Stimulated activated CD8-positive, alpha-beta memory T cell treated with anti-CD3 and anti-CD28 coated beads, Interleukin-7, amount 100 ng/mL, for 24 hours (primary cell): ENCODE measurements at regions not wholly inside any gene's neighbourhood (a gene's known extent, or its start where the extent isn't known, plus 50 kb on each side); places are given as distances from the start of the nearest gene placed in this dataset.

Source experiments
- DNase-seq: peaks from one replicate; pipeline ENCODE4 v3.0.0-alpha.2; 2020; ENCODE audit warnings: low read depth

DNA sequence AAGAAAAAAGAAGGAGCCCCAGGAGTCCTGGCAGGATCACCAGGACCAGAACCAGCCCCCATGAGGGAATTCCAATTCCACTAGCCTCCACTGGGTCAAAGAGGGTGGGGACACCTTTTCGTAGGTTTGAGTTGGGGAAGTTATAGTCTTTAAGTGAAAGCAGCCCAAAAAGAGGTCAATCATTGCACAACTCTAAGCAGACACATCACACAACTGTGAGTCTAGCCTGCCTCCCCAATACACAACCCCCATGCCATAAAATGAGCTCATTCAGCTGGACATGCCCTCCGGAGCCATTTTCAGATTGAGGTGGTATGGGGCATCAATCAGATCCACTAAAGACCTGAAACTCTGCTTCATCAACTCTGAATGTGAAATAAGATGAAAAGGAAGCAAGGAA lies 179.9 kb downstream of the NPHP4 start:
- no peak for DNase-seq

DNA sequence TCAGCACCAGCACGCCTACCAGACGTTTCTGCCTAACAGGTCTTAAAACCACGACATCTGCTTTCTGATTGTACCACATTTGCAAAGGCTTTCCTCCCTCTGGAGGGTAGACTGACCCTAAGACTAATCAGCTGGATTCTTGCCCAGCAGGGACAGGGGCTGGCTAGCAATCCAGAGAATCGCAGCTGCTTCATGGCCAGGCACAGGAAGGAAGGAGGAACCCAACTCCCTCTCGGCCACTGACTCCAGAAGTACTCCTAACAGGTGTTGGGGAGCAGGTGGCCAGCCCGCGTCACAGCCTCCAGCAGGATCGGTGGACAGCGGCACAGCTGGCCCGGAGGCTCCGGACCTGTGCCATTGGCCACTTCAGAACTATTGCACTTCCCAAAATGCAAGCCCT lies 180.8 kb downstream of the NPHP4 start:
- no peak for DNase-seq

DNA sequence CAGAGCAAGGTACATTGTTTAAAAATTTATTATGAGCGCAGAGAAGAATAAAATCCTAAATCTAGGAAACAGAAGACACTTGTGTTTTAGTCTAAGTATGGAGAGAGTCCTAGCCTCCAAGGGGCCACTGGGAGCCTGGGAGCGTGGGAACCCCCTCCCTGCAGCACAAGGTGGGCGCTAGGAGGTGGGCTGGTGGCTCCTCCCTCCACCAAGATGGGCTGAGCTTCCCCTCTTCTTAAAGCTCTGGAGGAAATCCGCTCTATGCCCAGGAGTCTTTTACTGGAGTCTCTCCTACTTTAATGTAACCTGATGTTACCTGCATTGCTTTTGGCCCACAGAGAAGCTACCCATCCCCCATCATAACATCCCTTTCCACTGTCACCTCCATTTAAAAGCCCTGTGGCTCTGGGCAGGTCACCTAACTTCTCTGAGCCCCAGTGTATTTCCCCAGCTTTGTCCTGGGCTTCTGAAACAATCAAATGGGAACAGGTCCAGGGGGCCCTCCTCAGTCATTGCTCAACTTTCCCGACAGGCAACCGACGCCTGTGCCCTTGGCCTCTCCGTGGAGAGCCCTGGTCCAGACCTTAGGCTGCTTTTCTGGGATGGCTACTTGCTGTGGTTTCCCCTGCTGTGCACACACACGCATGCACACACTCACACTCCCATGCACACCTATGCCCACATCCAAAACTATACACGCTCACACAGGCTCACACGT lies 181.5 kb downstream of the NPHP4 start:
- no peak for DNase-seq

DNA sequence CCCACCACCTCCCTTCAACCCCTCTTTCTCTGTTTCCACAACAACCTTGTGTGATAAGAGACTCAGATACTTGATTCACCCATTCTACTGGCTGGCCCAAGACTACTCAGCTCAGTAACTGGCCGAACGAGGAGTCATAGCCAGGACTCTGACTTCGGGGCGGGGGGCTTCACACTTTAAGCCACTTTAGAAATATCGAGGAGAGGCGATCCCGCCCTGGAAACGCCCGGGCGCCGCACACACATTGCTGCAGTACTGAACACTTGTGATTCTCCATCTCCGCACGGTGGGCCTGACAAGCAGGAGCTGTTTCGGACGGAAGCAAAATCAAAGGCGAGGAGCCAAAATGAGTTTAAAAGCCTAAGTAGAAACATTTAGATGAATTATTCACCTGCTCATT lies 182.1 kb downstream of the NPHP4 start:
- DNase-seq: no peak

DNA sequence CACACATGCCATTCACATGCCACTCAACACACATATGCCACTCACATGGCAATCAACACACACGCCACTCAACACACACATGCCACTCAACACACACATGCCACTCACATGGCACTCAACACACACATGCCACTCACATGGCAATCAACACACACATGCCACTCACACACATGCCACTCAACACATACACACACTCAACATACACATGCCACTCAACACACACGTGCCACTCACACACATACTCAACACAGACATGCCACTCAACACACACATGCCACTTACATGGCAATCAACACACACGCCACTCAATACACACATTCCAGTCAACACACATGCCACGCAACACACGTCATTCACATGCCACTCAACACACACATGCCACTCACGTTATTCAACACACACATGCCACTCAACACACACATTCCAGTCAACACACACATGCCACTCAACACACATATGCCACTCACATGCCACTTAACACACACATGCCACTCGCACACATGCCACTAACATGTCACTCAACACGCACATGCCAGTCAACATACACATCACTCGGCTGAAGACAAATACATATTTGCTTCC lies 182.9 kb downstream of the NPHP4 start:
- no peak for DNase-seq

DNA sequence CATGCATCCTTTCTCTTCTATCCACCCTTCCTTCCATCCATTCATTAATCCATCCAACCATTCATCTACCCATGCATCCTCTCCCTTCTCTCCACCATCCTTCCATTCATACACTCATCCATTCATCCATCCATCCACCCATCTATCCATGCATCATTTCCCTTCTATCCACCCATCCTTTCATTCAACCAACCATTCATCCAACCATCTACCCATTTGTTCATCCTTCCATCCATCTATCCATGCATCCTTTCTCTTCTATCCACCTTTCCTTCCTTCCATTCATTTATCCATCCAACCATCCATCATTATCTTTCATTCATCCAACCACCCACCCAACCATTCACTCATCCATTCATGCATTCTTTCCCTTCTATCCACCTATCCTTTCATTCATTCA lies 188.4 kb downstream of the NPHP4 start:
- DNase-seq: no peak

DNA sequence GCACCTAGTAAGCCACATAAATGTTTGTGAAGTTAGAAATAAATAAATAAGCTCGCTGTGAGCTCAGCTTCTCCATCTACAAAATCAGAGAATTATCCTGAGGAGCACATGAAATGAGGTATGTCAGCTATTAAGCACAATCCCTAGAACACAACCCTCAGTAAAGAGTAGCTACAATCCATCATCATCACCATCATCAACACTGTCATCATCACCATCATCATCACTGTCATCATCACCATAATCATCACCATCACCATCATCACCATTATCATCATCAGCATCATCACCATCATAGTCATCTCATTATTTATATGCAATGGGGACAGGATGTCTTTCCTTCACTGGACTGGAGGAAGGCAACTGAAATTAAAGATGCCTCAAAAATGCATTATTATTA lies 189.6 kb downstream of the NPHP4 start:
- DNase-seq: no peak

DNA sequence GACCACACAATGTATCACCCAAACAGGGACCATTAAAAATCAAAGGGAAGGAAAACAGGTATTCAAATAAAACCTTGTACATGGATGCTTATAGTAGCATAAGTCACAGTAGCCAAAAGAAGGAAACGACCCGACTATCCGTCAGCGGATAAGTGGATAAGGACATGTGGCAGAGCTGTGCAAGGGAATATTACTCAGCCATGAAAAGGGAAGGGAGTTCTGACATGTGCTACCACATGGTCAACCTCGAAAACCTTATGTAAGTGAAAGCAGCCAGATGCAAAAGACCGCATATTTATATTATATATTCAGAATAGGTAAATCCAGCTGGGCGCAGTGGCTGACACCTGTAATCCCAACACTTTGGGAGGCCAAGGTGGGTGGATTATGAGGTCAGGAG lies 193.3 kb downstream of the NPHP4 start:
- DNase-seq: no peak

DNA sequence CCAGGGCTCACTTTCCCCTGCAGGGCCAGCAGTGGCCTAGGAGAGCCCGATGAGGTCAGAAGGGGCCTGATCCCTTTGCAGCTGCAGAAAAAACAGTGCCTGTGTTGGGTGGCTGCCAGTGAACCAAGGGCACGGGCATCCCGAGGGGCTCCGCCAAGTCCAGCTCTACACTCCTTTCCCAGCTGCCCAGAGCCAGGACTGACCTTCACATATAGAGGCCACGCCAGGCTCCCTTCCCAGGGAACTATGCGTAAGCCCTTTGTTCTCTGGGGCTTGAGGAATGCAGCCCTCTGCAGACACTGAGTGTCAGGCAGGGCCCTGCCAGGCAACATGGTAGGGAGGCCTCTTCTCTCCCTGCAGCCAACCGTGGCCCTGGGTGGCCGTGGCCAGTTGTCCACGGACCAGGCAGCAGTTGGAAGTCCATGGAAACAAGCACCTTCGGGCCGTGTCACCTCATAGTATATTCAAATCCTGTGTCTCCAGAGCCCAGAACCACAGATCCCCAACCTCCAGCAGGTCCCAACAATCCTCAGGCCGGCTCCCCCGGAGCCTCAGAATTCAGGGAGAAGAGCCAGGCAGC lies 194.0 kb downstream of the NPHP4 start:
- DNase-seq: no peak

DNA sequence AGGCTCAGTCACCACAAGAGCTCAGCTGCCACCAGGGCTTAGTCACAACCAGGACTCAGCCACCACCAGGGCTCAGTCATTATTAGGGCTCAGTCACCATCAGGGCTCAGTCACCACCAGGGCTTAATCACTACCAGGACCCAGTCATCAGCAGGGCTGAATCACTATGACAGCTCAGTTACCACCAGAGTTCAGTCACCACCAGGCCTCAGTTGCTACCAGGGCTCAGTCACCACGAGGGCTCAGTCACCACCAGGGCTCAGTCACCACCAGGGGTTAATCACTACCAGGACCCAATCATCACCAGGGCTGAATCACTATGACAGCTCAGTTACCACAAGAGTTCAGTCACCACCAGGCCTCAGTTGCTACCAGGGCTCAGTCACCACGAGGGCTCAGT lies 196.2 kb downstream of the NPHP4 start:
- DNase-seq: no peak

DNA sequence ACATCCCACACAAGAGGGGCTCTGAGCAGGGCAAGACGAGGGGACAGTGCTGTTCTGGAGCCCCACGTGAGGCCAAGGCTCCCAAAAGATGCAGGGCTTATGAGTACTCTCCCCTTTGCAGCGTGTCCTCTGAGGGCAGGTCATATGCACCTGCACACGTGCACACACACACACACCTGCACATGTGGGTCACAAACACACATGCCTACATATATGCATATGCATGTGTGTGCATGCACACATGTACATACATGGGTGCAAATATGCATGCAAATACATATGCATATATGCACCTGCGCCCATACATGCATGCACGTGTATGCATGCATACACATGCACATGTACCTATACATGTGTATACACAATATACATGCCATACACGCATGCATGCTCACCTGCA lies 197.9 kb downstream of the NPHP4 start:
- DNase-seq: no peak

DNA sequence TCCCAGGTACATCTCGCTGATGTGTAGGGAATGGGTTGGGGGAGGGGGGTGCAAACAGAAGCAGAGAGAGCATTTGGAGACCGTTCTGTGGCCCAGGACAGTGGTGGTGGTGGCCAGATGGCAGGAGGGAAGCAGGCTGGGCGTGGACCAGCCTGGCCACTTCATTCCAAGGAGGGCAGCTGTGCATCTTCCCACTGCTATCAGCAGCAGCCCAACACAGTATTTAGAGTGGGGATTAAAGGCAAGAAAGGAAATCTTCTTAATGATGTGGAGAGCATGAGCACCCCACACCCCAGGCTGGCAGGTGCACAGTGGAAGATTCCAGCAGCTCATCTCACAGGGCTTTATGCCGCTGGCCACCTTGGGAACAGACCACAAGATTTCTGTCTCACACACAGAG lies 198.7 kb downstream of the NPHP4 start:
- DNase-seq: no peak

DNA sequence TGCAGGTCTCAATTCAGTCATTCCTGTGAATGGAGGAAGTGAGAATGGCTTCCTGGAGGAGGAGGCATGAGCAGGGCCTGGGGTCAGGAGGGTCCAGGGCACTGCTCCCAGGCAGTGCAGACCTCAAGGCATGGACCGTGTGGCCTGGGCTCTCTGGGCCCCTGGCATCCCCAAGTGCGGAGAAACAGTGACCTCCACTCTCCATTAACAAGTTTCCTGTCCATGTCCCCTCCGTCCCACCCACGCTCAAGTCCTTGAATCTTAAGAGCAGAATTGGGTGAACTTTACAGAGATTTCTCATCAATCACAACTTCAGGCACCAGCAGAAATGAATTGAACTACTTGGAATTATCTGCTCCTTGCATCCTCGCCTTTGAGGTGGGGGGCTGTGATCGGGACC lies 211.1 kb downstream of the NPHP4 start:
- no peak for DNase-seq

DNA sequence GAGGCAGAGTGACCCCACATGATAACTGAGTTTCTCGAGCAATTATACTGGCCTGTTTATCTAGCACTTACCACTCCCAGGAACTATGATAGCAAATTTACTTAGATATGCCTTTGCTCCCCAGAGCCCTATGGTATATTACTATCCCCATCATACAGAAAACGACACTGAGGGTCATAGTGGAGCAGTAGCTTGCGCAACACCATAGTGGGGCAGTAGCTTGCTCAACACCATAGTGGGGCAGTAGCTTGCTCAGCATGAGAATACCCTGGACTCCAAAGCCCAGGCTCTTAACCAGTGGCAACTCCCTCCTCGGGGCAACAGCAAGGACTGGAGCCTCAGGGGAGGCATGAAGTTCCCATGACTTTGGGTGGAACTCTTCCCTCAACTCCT lies 211.9 kb downstream of the NPHP4 start:
- no peak for DNase-seq

DNA sequence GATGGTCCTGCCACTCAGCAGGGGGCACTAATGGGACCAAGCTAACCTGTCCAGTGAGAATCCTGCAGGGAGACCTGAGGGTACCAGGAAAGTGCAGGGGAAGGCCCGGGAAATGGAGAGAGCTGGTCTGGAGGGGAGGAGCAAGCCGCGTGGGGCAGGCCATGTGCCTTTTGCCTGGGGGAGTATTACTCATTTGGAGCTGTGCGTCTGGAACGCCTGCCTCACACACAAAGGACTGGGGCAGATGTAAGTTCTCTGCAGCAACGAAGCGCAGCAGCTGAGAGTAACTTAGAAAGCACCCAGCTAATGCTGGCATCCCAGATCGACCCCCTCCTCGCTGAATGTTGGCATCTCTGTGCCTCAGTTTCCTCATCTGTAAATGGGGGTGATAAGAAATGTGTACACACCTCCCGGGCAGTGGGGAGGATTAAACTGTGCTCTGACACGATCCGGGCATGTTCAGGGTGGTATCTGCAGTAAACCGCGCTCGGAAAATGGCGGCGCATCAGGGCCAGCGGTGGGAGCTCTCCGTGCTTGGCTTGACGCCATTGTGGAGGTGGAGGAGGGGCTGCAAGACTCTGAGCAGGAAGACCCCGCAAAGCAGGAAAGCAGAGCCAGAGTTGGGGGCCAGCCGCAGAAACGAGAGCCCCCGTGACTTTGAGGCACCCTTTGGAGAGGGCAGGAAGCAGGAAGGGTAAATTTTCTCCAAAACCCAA lies 212.5 kb downstream of the NPHP4 start:
- no peak for DNase-seq

DNA sequence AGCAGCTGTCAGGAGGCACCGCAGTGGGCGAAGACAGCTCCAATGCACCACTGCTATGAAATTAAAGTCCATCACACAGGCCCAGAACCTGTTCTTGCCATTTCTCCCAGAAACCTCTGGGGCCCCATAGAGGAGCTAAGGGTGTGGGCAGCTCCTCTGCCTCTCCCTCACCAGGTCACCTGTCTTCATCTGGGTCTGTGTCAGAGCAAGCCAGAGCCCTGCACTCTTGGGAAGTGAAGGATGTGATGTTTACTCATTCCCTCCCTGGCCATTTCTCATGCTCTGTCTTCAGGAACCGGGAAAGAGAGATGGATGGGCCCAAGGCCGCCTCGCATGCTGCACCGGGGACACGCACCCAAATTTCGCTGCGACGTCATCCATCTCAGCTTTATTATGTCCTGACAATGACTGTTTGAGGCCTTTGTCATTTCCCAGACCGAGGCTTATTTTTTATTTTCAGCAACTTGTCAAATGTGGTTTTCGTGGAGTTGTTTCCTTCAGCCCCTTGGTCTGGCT lies 216.1 kb downstream of the NPHP4 start:
- DNase-seq: no peak

DNA sequence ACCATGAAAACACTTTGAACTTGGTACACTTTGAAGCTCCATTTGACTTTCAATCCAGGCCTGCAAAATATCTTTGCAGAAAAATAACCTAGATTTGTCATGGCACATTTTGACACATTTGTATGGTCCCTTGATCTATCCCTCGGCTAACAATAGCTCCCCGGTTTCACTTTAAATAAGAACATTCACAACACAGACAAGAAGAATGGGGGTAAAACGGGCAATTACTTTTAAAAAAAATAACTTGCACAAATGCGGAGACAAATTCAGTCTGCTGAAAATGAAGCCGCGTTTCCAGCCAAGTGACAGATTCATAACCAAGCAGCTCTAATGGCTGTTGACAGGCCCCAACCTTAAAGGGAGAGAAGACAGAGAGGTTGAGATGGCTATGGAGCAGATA lies 218.2 kb downstream of the NPHP4 start:
- no peak for DNase-seq

DNA sequence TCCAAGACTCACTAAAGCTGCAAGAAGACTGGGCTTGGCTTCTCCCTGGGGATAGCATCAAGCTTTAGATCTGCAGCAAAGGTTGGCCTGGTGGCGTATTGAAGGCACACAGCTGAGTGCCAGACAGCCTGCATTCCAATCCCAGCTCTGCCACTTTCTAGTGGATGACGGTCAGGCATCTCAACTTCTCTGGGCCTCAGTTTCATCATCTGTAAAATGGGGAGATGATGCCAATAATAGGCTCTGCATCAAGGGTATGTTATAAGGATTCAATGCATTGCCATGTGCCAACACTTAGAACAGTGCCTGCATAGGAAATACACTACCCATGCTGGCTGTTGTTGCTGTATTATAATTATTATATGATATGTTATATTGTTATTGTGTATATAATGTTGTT lies 220.4 kb downstream of the NPHP4 start:
- DNase-seq: no peak

DNA sequence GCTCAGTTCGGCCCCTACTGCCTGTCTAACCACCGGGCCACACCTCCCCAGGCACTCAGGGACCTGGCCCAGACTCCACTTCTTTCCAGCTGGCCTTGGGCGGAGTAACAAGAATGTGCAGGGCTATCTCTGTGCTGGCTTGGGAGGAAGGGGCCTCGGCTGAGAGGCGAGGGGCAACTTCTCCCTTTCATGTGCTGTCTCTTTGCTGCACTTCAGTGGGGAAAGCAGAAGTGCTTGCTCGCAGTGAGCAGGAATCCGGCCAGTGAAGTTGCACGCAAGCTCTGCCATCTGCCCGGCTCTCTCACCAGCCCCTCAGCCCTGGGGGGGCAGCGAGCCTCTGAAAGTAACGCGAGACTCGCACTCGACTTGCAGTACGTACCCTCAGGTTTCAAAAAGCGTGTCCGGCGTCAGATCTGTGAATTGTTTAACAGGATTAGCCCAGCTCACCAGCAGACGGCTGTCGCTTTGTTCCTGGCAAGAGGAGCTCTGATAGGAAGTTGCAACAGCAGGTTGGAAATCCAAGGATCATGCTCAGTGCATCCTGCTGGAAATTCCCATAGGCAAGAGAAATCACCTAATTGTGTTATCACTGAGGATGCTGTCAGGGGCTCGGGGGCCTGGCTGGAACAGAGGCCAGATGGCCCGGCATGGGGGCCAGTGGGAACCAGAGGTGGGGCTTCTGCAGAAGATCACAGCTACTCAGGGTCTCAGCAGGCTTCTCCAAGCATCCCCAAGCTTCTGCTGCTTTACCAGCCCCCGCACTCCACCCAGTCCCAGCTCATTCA lies 221.1 kb downstream of the NPHP4 start:
- no peak for DNase-seq

DNA sequence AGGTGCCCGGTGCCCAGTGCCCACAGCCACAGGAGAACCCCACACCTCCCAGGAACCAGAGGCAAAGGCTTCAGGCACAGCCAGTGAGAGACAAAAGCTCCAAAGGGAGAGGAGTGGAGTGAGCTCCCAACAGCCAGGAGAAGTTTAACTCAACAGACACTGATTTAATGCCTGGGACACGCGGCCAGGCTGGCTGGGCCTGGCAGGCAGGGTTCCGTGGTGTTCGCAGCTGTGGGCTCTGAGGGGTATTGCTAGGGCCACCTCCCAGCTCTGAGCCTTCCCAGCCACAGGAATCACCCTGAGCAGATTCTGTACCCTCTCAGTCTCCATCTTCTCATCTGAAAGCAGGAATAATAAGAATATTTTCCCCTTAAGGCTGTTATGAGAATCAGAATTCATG lies 222.5 kb downstream of the NPHP4 start:
- no peak for DNase-seq

DNA sequence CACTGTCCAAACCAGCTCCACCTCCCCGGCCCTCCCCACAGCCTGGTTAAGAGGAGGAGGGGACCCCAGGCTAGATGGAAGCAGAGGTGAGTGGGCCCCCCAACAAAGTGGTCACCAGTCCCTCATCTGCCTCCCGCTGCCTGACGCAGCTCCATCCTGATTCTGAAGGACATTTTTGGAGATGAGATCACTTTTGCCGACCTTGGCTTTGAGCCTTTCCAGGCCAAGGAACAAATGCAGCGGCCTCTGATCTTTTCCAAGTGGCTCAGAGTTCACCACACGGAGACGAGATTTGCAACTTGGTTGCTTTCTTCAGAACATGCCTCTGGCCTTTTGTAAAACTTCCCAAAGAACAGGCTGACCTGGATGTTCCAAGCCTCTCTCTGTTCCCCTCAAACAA lies 223.1 kb downstream of the NPHP4 start:
- DNase-seq: no peak

DNA sequence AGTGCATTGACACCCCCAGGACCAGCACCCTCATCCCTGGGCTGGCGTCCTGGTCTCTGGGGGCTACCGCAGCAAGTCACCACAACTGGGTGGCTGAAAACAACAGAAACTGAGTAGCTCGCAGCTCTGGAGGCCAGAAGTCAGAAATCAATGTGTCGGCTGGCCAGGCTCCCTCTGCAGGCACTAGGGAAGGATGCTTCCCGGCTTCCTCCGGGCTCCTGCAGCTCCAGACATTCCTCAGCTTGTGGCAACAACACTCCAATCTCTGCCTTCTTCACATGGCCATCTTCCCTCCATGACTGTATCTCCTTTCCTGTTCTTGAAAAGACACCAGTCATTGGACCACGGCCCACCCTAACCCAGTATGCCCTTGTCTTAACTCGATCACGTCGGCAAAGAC lies 224.2 kb downstream of the NPHP4 start:
- DNase-seq: no peak
